Epithelial cell of esophagus (primary cell): ENCODE measurements at regions not wholly inside any gene's neighbourhood (a gene's known extent, or its start where the extent isn't known, plus 50 kb on each side); places are given as distances from the start of the nearest gene placed in this dataset.

Source experiments
- DNase-seq: peaks from one replicate; pipeline ENCODE4 v3.0.0; 2010; ENCODE audit warnings: low read depth
- H3K4me3 ChIP-seq: 2 replicates; pipeline ENCODE4 v1.5.1; 2011; ENCODE audit warnings: mild to moderate bottlenecking, low read length, control low read depth
- TF ChIP-seq, protein P1 (sequence below): IDR thresholded peaks from 2 replicates; pipeline ENCODE4 v1.5.1; 2011; ENCODE audit warnings: low read depth, mild to moderate bottlenecking, low read length, control low read depth, inconsistent platforms; ENCODE audit not compliant: insufficient read depth; ENCODE audit errors: missing control alignments

DNA sequence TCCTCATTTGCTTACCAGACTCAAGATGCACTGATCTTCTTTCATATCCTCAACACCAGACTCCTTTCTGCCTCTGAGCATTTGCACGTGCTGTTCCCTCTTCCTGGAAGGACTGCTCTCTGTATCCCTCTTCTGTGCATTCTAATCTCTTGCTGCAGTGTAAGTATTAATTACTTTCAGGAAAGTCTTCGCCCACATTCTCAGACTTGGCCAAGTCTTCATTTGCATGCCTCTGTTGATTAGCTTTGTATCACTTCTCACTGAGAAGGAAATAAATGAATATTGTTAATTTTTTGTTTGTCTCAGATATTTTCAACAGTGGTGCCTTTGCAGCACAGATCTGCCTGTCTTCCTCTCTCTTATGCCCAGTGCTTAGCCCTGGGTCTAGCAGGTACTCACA is 50.3 kb upstream of the RAB3GAP2 start:
- no peak overlapping the region for H3K4me3 ChIP-seq
- TF ChIP-seq, protein P1, sequence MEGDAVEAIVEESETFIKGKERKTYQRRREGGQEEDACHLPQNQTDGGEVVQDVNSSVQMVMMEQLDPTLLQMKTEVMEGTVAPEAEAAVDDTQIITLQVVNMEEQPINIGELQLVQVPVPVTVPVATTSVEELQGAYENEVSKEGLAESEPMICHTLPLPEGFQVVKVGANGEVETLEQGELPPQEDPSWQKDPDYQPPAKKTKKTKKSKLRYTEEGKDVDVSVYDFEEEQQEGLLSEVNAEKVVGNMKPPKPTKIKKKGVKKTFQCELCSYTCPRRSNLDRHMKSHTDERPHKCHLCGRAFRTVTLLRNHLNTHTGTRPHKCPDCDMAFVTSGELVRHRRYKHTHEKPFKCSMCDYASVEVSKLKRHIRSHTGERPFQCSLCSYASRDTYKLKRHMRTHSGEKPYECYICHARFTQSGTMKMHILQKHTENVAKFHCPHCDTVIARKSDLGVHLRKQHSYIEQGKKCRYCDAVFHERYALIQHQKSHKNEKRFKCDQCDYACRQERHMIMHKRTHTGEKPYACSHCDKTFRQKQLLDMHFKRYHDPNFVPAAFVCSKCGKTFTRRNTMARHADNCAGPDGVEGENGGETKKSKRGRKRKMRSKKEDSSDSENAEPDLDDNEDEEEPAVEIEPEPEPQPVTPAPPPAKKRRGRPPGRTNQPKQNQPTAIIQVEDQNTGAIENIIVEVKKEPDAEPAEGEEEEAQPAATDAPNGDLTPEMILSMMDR = no peak
- DNase-seq = no peak
